ENCODE measurements at regions not wholly inside any gene's neighbourhood (a gene's known extent, or its start where the extent isn't known, plus 50 kb on each side); places are given as distances from the start of the nearest gene placed in this dataset.

DNA sequence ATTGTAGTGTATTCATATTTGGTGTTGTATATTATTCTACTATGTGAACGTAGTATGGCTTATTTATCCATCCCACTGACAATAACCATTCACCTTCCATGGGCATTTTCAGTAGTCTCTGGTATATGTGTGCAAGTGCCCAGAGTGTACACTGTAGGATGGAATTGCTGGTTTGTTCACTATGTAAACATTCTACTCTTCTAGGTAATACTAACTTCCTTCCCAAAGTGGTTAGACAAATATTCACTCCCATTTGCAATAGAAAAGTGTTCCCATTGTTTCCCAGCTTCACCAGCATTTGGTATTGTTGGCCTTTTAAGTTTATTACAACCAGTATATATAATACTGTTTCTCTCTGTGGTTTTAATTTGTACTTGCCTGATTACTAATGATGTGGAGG lies 153.7 kb downstream of the C7orf25 start:
- TF ChIP-seq POLR2AphosphoS5 (IDR thresholded peaks at IDR 0.05) (no peak), EP300 (IDR thresholded peaks at IDR 0.05) (no peak)

Data from gastroesophageal sphincter (tissue), 2 donors.